Activated gamma-delta T cell treated with Interleukin-2 at 50 U/mL for 16 hours (primary cell): ENCODE measurements at regions not wholly inside any gene's neighbourhood (a gene's known extent, or its start where the extent isn't known, plus 50 kb on each side); places are given as distances from the start of the nearest gene placed in this dataset.

Experiments used
- DNase-seq: peaks from one replicate; pipeline ENCODE4 v3.0.0-alpha.2; 2020

DNA sequence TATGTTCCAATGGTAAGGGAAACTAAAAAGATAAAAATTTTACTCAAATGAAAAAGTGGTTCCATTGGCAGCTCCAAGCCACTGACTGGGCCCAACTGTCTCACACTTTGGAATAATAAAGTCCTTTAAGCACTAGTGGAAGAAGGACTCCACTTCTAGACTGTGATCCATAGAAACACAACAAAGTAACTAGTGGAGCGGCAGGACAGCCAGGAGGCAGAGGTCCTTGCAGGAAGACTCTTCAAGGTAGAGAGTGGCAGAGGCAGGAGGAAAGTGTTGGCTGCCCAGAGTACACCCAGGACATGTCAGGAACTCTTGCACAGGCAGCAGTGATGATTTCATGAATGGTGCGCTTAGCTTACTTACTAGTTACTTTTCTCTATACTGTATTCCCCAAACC, 65.0 kb upstream of the CCN6 start:
- no peak for DNase-seq

DNA sequence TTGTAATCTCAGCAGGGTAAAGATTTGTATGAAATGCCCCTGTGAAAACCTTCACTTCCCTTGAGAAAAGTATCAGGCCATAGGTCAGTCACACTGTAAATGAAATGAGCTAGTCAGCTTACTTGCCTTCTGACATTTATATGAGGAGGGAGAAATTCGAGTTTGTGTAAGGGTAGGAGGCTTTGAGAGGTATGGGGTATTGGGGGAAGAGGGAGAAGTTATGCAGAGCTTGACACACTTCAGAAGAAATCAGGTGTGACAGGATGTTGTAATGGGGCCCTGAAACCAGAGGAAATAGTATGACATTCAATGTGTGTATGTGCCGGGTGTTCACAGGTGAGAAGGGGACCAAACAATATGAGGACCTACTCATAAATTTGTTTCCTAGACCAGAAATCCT, 64.2 kb upstream of the CCN6 start:
- DNase-seq, result peak; percentile 33

DNA sequence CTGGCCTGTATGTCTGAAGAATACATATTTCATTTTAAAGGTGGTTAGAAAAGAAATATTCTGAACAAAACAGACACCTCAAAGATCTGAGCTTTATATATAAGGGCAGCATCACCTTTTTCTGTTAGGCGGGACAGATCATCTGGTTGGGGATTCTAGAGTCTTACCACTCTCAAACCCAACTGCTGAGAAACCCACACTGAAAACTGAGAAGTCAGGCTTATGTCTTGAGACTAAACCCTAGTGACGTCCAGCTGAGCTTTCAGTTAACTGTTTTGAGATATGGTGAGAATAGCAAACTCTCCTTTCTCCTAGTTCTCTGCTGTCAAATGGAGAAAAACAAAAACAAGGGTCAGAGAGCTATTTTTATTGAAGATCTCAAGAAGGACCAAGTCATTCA, 63.7 kb upstream of the CCN6 start:
- DNase-seq, result no peak

DNA sequence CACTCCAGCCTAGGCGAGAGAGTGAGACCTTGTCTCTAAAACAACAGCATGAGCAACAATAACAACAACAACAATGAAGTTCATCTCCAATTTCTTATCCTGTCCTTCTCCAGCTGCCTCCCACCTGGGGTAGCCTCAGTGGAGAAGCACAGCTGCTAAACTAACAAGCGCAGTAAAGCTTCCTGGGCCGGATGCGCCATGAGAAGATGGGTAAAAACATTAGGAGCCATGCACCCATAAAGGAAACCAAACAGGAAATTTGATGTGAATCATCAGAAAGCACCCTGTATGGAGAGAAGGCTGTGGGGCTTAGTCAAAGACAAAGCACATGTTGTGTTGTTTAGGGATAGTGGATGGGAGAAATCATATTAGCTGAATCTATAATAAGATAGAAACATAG, 61.1 kb upstream of the CCN6 start:
- DNase-seq, result peak; percentile 52

DNA sequence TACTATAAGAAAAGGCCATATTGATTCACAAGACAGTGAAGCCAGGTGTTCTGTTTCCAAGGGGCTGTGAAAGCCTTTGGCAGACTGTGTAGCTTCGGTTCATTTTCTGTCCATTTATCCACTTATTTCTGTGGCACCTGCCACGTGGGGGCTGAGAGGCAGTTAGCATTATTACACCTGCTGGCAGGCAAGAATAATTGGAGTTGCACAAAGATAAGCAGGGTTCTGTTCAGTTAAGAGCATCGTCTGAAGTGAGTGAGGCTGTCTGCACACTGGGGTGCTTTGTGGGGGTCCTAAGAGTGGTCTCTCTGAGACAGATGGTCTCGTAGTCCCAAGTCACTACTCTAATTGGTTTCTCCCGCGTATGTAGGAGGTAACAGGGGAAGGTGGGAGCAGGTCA, 60.6 kb upstream of the CCN6 start:
- no peak for DNase-seq

DNA sequence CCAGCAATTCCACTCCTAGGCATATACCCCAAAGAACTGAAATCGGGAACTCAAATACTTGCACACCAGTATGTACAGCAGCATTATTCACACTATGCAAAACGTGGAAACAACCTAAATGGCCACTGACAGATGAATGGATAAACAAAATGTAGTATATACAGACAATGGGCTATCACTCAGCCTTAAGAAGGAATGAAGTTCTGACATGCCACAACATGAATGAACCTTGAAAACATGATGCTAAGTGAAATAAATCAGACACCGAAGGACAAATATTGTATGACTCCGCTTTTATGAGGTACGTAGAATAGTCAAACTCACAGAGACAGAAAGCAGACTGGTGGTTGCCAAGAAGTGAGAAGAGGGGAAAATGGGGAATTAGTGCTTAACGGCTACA, 59.1 kb upstream of the CCN6 start:
- no peak for DNase-seq

DNA sequence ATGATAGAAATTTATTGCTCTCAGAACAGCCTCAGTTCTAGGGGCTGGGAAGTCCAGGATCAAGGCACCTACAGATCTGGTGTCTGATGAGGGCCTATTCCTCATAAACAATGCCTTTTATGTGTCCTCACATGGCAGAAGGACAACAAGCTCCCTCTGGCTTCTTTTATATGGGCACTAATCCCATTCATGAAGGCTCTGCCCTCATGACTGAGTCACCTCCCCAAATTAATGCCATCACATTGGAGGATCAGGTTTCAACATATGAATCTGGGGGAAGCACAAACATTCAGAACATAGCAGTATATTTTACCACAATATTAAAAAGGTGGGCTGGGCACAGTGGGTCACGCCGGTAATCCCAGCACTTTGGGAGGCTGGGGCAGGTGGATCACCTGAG, 58.5 kb upstream of the CCN6 start:
- DNase-seq, result no peak

DNA sequence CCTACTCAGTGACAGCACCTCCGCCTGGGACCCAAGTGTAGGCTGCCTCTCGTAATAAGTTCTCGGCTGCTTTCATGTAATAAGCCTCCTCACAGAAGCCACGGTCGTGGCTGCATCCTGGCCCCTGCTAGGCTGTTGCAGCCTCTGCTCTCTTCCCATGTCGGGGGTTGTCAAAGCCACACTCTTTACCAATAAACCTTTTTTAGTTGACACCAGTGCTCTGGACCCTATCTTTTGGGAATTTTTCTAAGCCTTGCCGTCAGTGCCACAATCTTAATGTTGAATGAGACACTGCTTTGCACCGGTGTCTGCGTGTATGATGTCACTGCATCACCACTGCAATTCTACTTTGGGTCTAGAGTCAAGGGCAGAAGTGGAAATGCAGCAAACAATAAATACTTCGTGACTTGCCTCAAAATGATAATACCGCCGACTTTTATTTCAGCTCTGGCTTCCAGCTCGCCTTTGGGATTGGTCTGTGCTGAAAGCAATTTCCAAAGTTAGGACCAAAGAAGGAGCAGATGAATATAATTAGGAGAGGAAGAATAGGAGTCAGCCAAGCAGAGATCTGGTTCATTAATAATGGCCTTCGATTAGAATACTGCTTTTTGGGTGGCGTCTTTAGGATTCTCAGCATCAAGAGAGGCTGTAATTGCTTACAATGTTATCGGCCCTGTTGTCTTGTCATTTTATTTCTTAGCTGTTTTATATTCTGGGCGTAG, 57.6 kb upstream of the CCN6 start:
- DNase-seq, result no peak

DNA sequence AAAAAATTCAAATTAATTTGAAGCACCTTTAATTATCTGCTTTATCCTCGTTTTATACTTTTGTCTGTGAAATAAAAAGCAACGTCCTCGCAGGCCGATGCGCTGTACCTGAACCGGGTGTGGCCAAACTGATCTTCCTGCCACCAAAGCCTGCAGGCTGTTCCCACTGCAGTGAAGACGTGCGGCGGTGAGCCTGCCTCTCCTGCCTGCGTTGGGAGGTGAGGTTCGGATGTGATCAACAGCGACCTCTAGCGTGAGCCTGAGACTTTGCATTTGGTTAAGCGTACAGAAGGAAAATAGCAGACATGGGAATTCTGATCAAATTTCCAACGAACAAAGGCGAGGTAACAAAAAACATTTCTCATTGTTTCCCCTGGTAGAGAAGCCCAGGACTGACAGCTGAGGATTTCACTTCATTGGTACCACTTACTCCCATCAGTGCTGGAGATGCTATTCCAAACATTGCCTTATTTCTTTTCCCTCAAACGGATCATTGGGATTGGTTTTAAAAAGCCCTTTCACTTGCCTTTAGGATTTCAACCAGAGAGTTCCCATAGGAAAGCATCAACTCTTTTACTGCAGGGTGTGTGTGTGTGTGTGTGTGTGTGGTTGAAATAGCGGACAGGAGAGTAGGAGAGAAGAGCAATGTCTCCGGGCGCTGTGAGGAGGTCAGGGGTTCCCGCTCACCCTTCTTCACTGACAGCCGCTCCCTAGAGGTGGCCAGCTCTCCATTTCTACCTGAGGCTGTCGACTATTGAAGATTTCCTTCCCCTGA, 56.6 kb upstream of the CCN6 start:
- peak; percentile 72 for DNase-seq

DNA sequence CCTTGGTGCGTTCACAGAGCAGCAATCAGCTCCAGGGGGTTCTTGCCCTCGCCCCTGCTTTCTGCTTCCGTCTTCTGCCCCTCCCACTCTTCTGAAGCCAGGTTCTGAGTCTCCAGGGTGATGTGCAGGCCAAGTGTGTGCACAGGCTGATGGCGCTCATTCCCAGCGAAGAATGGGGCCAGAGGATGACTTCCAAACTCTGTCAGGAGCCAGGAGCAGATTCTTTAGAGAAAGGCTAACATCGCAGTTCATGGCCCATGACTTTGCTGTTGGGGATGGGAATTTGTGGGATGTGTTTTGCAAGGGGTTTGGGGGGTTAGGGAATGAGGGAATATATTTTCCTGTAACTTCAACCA, 56.1 kb upstream of the CCN6 start:
- no peak for DNase-seq

DNA sequence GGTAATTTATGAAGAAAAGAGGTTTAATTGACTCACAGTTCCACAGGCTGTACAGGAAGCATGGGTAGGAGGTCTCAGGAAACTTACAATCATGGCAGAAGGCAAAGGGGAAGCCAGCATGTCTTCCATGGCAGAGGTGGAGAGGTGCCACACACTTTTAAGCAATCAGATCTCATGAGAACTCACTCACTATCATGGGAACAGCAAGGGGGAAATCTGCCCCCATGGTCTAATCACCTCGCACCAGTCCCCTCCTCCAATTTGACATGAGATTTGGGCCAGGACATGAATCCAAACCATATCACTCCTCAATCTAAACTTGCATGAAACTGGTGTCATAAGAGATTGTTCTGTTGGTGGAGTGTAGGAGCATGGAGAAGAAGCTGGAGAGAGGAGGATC, 51.6 kb upstream of the CCN6 start:
- no peak for DNase-seq
